Epithelial cell of esophagus (primary cell): ENCODE measurements at regions not wholly inside any gene's neighbourhood (a gene's known extent, or its start where the extent isn't known, plus 50 kb on each side); places are given as distances from the start of the nearest gene placed in this dataset.

Experiments used
- DNase-seq: peaks from one replicate; pipeline ENCODE4 v3.0.0; 2010; ENCODE audit warnings: low read depth
- H3K4me3 ChIP-seq: 2 replicates; pipeline ENCODE4 v1.5.1; 2011; ENCODE audit warnings: mild to moderate bottlenecking, low read length, control low read depth
- TF ChIP-seq, protein P1 (sequence below): IDR thresholded peaks from 2 replicates; pipeline ENCODE4 v1.5.1; 2011; ENCODE audit warnings: low read depth, mild to moderate bottlenecking, low read length, control low read depth, inconsistent platforms; ENCODE audit not compliant: insufficient read depth; ENCODE audit errors: missing control alignments

DNA sequence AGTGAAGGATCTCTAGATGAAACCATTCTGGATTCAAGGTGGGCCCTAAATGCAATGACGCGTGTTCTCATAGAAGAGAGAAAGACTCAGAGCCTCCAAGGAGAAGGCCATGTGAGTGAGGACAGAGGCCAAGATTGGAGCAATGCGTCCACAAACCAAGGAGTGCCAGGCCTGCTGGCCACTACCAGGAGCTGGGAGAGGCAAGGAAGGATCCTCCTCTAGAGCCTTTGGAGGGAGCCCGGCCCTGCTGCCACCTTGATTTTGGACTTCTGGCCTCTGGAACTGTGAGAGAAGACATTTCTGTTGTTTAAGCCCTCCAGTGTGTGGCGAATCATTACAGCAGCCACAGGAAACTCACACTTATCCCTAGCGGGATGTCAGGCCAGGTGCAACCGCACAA is 52.7 kb upstream of the SHANK2 start:
- no peak overlapping the region for H3K4me3 ChIP-seq
- DNase-seq = no peak
- TF ChIP-seq, protein P1, sequence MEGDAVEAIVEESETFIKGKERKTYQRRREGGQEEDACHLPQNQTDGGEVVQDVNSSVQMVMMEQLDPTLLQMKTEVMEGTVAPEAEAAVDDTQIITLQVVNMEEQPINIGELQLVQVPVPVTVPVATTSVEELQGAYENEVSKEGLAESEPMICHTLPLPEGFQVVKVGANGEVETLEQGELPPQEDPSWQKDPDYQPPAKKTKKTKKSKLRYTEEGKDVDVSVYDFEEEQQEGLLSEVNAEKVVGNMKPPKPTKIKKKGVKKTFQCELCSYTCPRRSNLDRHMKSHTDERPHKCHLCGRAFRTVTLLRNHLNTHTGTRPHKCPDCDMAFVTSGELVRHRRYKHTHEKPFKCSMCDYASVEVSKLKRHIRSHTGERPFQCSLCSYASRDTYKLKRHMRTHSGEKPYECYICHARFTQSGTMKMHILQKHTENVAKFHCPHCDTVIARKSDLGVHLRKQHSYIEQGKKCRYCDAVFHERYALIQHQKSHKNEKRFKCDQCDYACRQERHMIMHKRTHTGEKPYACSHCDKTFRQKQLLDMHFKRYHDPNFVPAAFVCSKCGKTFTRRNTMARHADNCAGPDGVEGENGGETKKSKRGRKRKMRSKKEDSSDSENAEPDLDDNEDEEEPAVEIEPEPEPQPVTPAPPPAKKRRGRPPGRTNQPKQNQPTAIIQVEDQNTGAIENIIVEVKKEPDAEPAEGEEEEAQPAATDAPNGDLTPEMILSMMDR = no peak

GRCh38 chr11:71304491-71304890 is 52.1 kb upstream of the SHANK2 start:
- TF ChIP-seq, protein P1 = no peak
- no peak for DNase-seq
- H3K4me3 ChIP-seq = no peak overlapping the region

- no peak overlapping the region for H3K4me3 ChIP-seq
- no peak for DNase-seq
- TF ChIP-seq, protein P1 = no peak
These were observed 51.7 kb upstream of the SHANK2 start for GRCh38 chr11:71304045-71304444.

DNA sequence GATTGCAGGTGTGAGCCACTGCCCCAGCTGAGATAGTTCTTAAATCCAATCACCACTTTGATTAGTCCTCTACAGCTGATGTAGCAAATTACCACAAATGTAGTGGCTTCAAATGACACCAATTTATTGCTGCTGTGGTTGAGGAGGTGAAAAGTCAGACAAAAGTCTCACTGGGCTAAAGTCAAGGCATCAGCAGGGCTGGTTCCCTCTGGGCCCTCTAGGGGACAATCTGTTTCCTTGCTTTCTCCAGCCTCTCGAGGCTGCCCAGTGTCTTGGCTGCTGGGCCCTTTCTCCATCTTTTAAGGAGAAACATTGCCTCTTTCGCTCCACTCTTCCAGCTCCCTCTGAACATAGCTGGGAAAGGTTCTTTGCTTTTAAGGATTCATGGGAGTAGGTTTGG is 50.5 kb upstream of the SHANK2 start:
- no peak overlapping the region for H3K4me3 ChIP-seq
- TF ChIP-seq, protein P1 = no peak
- no peak for DNase-seq

- H3K4me3 ChIP-seq = no peak overlapping the region
- TF ChIP-seq, protein P1 = no peak
- no peak for DNase-seq
These were observed 50.1 kb upstream of the SHANK2 start for GRCh38 chr11:71302534-71302909.
